ENCODE measurements at regions not wholly inside any gene's neighbourhood (a gene's known extent, or its start where the extent isn't known, plus 50 kb on each side); places are given as distances from the start of the nearest gene placed in this dataset.
"Not testable (repeated sequence)": the region's sequence is repeated elsewhere in the genome, so short reads cannot be mapped to it uniquely, and the experiment has no call there.

DNA sequence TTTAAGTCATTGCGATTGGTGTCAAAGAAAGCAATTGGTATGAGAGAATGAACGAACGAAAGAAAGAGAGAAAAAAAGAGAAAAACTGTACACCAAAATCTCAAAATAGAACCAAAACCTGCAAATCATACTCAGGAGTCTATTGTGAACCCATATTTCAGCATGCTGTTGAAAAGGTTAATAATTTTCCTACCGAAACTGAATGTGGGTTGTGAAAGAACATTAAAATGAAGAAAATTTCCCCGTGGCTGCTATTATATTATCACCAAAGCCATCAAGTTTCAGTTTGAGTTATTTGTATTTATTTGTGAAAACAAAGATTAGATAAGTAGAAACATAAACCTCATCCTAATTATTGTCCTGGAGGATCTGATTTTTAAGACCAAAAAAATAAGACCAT lies 315.7 kb downstream of the BCL2L11 start:
- TF ChIP-seq, protein P1, sequence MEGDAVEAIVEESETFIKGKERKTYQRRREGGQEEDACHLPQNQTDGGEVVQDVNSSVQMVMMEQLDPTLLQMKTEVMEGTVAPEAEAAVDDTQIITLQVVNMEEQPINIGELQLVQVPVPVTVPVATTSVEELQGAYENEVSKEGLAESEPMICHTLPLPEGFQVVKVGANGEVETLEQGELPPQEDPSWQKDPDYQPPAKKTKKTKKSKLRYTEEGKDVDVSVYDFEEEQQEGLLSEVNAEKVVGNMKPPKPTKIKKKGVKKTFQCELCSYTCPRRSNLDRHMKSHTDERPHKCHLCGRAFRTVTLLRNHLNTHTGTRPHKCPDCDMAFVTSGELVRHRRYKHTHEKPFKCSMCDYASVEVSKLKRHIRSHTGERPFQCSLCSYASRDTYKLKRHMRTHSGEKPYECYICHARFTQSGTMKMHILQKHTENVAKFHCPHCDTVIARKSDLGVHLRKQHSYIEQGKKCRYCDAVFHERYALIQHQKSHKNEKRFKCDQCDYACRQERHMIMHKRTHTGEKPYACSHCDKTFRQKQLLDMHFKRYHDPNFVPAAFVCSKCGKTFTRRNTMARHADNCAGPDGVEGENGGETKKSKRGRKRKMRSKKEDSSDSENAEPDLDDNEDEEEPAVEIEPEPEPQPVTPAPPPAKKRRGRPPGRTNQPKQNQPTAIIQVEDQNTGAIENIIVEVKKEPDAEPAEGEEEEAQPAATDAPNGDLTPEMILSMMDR (conservative IDR thresholded peaks at IDR 0.05; ENCODE audit: low read length): not testable (repeated sequence)
- TF ChIP-seq EZH2phosphoT487 (IDR thresholded peaks at IDR 0.05; ENCODE audit: borderline replicate concordance): not testable (repeated sequence)
